GM21737 (cell line): ENCODE measurements at regions not wholly inside any gene's neighbourhood (a gene's known extent, or its start where the extent isn't known, plus 50 kb on each side); places are given as distances from the start of the nearest gene placed in this dataset.
"Not testable (repeated sequence)": the region's sequence is repeated elsewhere in the genome, so short reads cannot be mapped to it uniquely, and the experiment has no call there.

Experiments
- ATAC-seq: cut with Tn5 transposase; IDR thresholded peaks from one replicate; pipeline ENCODE4 v1.9.1; 2021; ENCODE audit warnings: mild to moderate bottlenecking, moderate library complexity; ENCODE audit not compliant: unreplicated experiment

- no peak for ATAC-seq
Observed at GRCh38 chr5:92283521-92283920, 900.4 kb upstream of the ARRDC3 start.

- ATAC-seq: not testable (repeated sequence)
Observed at GRCh38 chr5:92271750-92272149, 888.6 kb upstream of the ARRDC3 start.

- ATAC-seq: no peak
Observed at GRCh38 chr5:92268343-92268742, 885.2 kb upstream of the ARRDC3 start.

- no peak for ATAC-seq
Observed at GRCh38 chr5:92267830-92268229, 884.7 kb upstream of the ARRDC3 start.

GRCh38 chr5:92265804-92266203 lies 882.7 kb upstream of the ARRDC3 start:
- no peak for ATAC-seq

GRCh38 chr5:92255605-92256004 lies 872.5 kb upstream of the ARRDC3 start:
- ATAC-seq: not testable (repeated sequence)

GRCh38 chr5:92248518-92248917 lies 865.4 kb upstream of the ARRDC3 start:
- ATAC-seq: no peak

GRCh38 chr5:92242170-92242569 lies 859.1 kb upstream of the ARRDC3 start:
- no peak for ATAC-seq

- ATAC-seq: no peak
Observed at GRCh38 chr5:92237896-92238295, 854.8 kb upstream of the ARRDC3 start.

GRCh38 chr5:92222449-92222848 lies 839.3 kb upstream of the ARRDC3 start:
- ATAC-seq: no peak

GRCh38 chr5:92216852-92217251 lies 833.7 kb upstream of the ARRDC3 start:
- ATAC-seq: not testable (repeated sequence)

GRCh38 chr5:92215116-92215515 lies 832.0 kb upstream of the ARRDC3 start:
- ATAC-seq: no peak

- ATAC-seq: no peak
Observed at GRCh38 chr5:92208265-92208664, 825.1 kb upstream of the ARRDC3 start.

- no peak for ATAC-seq
Observed at GRCh38 chr5:92207151-92207550, 824.0 kb upstream of the ARRDC3 start.

- no peak for ATAC-seq
Observed at GRCh38 chr5:92206681-92207080, 823.6 kb upstream of the ARRDC3 start.

GRCh38 chr5:92199035-92199434 lies 815.9 kb upstream of the ARRDC3 start:
- ATAC-seq: not testable (repeated sequence)

- ATAC-seq: no peak
Observed at GRCh38 chr5:92181656-92182055, 798.5 kb upstream of the ARRDC3 start.

GRCh38 chr5:92180391-92180790 lies 797.3 kb upstream of the ARRDC3 start:
- ATAC-seq: no peak

- ATAC-seq: no peak
Observed at GRCh38 chr5:92179651-92180050, 796.5 kb upstream of the ARRDC3 start.

GRCh38 chr5:92177926-92178487 lies 794.9 kb upstream of the ARRDC3 start:
- no peak for ATAC-seq

GRCh38 chr5:92163906-92164305 lies 780.8 kb upstream of the ARRDC3 start:
- no peak for ATAC-seq

GRCh38 chr5:92147798-92148197 lies 764.7 kb upstream of the ARRDC3 start:
- ATAC-seq: no peak

GRCh38 chr5:92147266-92147665 lies 764.1 kb upstream of the ARRDC3 start:
- no peak for ATAC-seq
